ENCODE measurements at regions not wholly inside any gene's neighbourhood (a gene's known extent, or its start where the extent isn't known, plus 50 kb on each side); places are given as distances from the start of the nearest gene placed in this dataset.

DNA sequence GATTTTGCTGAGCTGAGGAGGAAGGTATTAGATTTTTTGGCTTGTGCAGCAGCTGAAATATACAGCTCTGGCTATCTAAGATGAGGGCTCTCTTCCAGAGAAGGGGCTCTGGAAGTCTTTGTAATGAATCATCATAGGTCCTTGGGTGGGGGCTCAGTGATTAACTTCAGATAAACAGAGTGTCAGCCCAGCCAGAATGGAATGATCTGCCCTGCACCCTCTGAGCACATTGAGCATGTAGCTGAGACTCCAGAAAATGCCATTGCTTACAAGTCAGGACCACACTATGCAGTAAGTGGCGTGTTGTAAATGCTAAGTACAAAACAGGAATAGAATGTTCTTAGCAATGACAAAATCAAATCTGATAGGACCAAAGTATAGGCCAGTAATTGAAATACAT, 836.0 kb downstream of the PDHA2 start:
- H3K4me3 ChIP-seq (ENCODE audit: low read length): no peak overlapping the region
- no peaks in the 10 kb centered on the region for H3K79me2 ChIP-seq (ENCODE audit: control insufficient read depth, low read length)
- no peaks in the 10 kb centered on the region for H3K4me1 ChIP-seq (ENCODE audit: control insufficient read depth, low read length)
- no peaks in the 10 kb centered on the region for H4K20me1 ChIP-seq (ENCODE audit: control insufficient read depth, insufficient read depth, low read depth, low read length)
- H3K27me3 ChIP-seq (ENCODE audit: control insufficient read depth, low read length): no peaks in the 10 kb centered on the region
- no peaks in the 10 kb centered on the region for H3F3A ChIP-seq (ENCODE audit: control insufficient read depth, insufficient read depth)
- H3K4me2 ChIP-seq (ENCODE audit: low read length): no peak overlapping the region
- H3K36me3 ChIP-seq (ENCODE audit: control insufficient read depth, low read length): no peaks in the 10 kb centered on the region
- H3K9me2 ChIP-seq (replicated peaks; ENCODE audit: control insufficient read depth, low read length): no peaks in the 10 kb centered on the region
- H3K9me3 ChIP-seq (ENCODE audit: control insufficient read depth, insufficient read depth, low read length): no peaks in the 10 kb centered on the region
- TF ChIP-seq EZH2phosphoT487 (IDR thresholded peaks at IDR 0.05; ENCODE audit: borderline replicate concordance, low read length) (no peak), CTCF (IDR thresholded peaks at IDR 0.05; ENCODE audit: low read depth, low read length, poor library complexity, severe bottlenecking) (no peak)
- no peak overlapping the region for H3K27ac ChIP-seq (ENCODE audit: low read depth, low read length)

DNA sequence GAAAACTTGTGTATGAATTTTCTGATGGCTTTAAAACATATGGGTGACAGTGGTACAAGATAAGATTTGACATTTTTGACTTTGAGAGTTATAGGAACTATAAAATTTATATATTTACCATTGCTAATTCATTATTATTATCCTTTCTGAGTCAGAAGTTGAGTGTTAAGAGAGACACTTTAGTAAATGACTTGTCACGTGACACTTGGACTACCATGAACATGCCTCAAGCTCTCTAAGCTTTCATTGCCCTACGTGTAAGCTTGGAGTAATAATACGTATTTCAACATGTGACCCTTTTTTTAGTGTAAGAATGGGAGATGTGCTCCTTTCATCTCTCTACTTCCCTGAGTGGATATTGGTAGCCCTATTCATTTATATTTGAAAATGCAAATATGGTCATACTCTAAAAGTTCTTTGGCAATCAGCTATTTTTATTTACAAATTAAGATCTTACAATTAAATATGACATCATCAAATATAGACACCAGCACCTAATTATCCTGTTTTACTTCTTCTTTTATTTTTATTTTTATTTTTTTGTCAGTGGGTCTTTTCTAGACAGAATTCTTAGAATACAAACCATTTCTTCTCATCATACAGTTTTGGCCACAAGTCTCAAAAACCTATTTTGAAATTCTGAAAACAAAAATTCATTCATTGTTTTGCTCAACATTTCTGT, 837.0 kb downstream of the PDHA2 start:
- no peaks in the 10 kb centered on the region for H3K36me3 ChIP-seq (ENCODE audit: control insufficient read depth, low read length)

DNA sequence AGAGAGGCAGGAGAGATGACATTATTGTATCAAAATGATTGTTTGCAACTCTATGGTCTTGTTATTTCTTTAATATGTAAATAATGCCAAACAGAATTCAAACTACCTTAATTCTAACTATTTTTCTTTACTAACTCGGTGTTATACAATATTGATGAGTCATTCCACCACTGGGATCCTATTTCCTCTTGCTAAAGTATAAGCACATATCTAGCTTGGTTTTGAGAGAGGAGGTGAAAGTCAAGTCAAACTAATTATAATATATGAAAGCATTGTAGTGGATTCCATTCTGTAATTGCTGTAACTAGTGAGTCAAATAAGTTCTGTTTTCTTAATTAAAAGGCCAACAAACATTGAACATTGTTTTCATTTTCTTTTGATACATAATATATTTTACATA, 837.6 kb downstream of the PDHA2 start:
- TF ChIP-seq EZH2phosphoT487 (IDR thresholded peaks at IDR 0.05; ENCODE audit: borderline replicate concordance, low read length) (no peak), CTCF (IDR thresholded peaks at IDR 0.05; ENCODE audit: low read depth, low read length, poor library complexity, severe bottlenecking) (no peak)
- Histone ChIP-seq H3K4me2 (ENCODE audit: low read length) (no peak overlapping the region), H4K20me1 (ENCODE audit: control insufficient read depth, insufficient read depth, low read depth, low read length) (no peaks in the 10 kb centered on the region), H3F3A (ENCODE audit: control insufficient read depth, insufficient read depth) (no peaks in the 10 kb centered on the region), H3K9me2 (replicated peaks; ENCODE audit: control insufficient read depth, low read length) (no peaks in the 10 kb centered on the region), H3K4me1 (ENCODE audit: control insufficient read depth, low read length) (no peaks in the 10 kb centered on the region), H3K27me3 (ENCODE audit: control insufficient read depth, low read length) (no peaks in the 10 kb centered on the region), H3K9me3 (ENCODE audit: control insufficient read depth, insufficient read depth, low read length) (no peaks in the 10 kb centered on the region), H3K36me3 (ENCODE audit: control insufficient read depth, low read length) (no peaks in the 10 kb centered on the region), H3K79me2 (ENCODE audit: control insufficient read depth, low read length) (no peaks in the 10 kb centered on the region), H3K4me3 (ENCODE audit: low read length) (no peak overlapping the region), H3K27ac (ENCODE audit: low read depth, low read length) (no peak overlapping the region)

More for the DNA sequence above, 837.0 kb downstream of the PDHA2 start:
- H3F3A ChIP-seq (ENCODE audit: control insufficient read depth, insufficient read depth): no peaks in the 10 kb centered on the region
- H3K4me3 ChIP-seq (ENCODE audit: low read length): no peak overlapping the region
- H3K9me3 ChIP-seq (ENCODE audit: control insufficient read depth, insufficient read depth, low read length): no peaks in the 10 kb centered on the region
- no peaks in the 10 kb centered on the region for H3K27me3 ChIP-seq (ENCODE audit: control insufficient read depth, low read length)
- no peaks in the 10 kb centered on the region for H4K20me1 ChIP-seq (ENCODE audit: control insufficient read depth, insufficient read depth, low read depth, low read length)
- H3K9me2 ChIP-seq (replicated peaks; ENCODE audit: control insufficient read depth, low read length): no peaks in the 10 kb centered on the region
- H3K4me2 ChIP-seq (ENCODE audit: low read length): no peak overlapping the region
- no peaks in the 10 kb centered on the region for H3K4me1 ChIP-seq (ENCODE audit: control insufficient read depth, low read length)
- H3K79me2 ChIP-seq (ENCODE audit: control insufficient read depth, low read length): no peaks in the 10 kb centered on the region
- no peak for TF ChIP-seq CTCF (IDR thresholded peaks at IDR 0.05; ENCODE audit: low read depth, low read length, poor library complexity, severe bottlenecking)
- no peak for TF ChIP-seq EZH2phosphoT487 (IDR thresholded peaks at IDR 0.05; ENCODE audit: borderline replicate concordance, low read length)
- no peak overlapping the region for H3K27ac ChIP-seq (ENCODE audit: low read depth, low read length)

Measured in DOHH2 (cell line).